ENCODE measurements at regions not wholly inside any gene's neighbourhood (a gene's known extent, or its start where the extent isn't known, plus 50 kb on each side); places are given as distances from the start of the nearest gene placed in this dataset.

- H3K9me3 Mint-ChIP-seq (ENCODE audit: unreplicated experiment), result peaks cover 8% of the 10 kb centered on the region
- Histone ChIP-seq H3K27me3 (ENCODE audit: insufficient read depth, low read length) (peaks cover 70% of the 10 kb centered on the region), H3K4me3 (ENCODE audit: insufficient read depth, low read depth, low read length) (no peak overlapping the region), H3K4me1 (ENCODE audit: insufficient read depth, low read length) (no peaks in the 10 kb centered on the region), H4K20me1 (ENCODE audit: insufficient read depth, low read length) (no peaks in the 10 kb centered on the region), H3K79me2 (ENCODE audit: insufficient read depth, low read length) (no peaks in the 10 kb centered on the region), H3K4me2 (ENCODE audit: low read length) (no peak overlapping the region), H3K27ac (ENCODE audit: low read depth, low read length) (no peak overlapping the region), H3K9ac (ENCODE audit: low read length) (no peak overlapping the region), H3K36me3 (ENCODE audit: insufficient read depth, low read length) (no peaks in the 10 kb centered on the region), H3K9me3 (ENCODE audit: insufficient read depth, low read depth, low read length) (no peaks in the 10 kb centered on the region), H2AFZ (ENCODE audit: low read depth, low read length) (no peak overlapping the region)
- no peak for FAIRE-seq
- no peak for DNase-seq (ENCODE audit: low read depth)
- TF ChIP-seq CTCF (IDR thresholded peaks at IDR 0.05; ENCODE audit: insufficient read depth, low read depth, low read length), result no peak
- TF ChIP-seq EZH2 (IDR thresholded peaks at IDR 0.05; ENCODE audit: insufficient read depth, low read length), result no peak
- no peaks in the 10 kb centered on the region for H3K36me3 Mint-ChIP-seq (ENCODE audit: low read depth, unreplicated experiment)
- no peaks in the 10 kb centered on the region for H3K4me1 Mint-ChIP-seq (ENCODE audit: low read depth, unreplicated experiment)
- no peak overlapping the region for H3K27ac Mint-ChIP-seq (ENCODE audit: unreplicated experiment)
- peaks cover 61% of the 10 kb centered on the region for H3K27me3 Mint-ChIP-seq (ENCODE audit: low read depth, unreplicated experiment)
- H3K4me3 Mint-ChIP-seq (ENCODE audit: unreplicated experiment), result no peak overlapping the region
Observed at GRCh38 chr3:184489268-184489841, 72.2 kb upstream of the EPHB3 start.

GRCh38 chr3:184491011-184491576 lies 70.5 kb upstream of the EPHB3 start:
- peaks cover 63% of the 10 kb centered on the region for H3K27me3 ChIP-seq (ENCODE audit: insufficient read depth, low read length)
- H3K4me1 ChIP-seq (ENCODE audit: insufficient read depth, low read length), result no peaks in the 10 kb centered on the region
- no peak for FAIRE-seq

More at GRCh38 chr3:184491011-184491576, 70.5 kb upstream of the EPHB3 start:
- H3K27ac Mint-ChIP-seq (ENCODE audit: unreplicated experiment), result no peak overlapping the region
- Histone ChIP-seq H3K9me3 (ENCODE audit: insufficient read depth, low read depth, low read length) (no peaks in the 10 kb centered on the region), H3K4me3 (ENCODE audit: insufficient read depth, low read depth, low read length) (no peak overlapping the region), H3K27ac (ENCODE audit: low read depth, low read length) (no peak overlapping the region), H2AFZ (ENCODE audit: low read depth, low read length) (no peak overlapping the region), H4K20me1 (ENCODE audit: insufficient read depth, low read length) (no peaks in the 10 kb centered on the region), H3K9ac (ENCODE audit: low read length) (no peak overlapping the region), H3K4me2 (ENCODE audit: low read length) (peak overlapping the region; percentile 44), H3K79me2 (ENCODE audit: insufficient read depth, low read length) (no peaks in the 10 kb centered on the region), H3K36me3 (ENCODE audit: insufficient read depth, low read length) (no peaks in the 10 kb centered on the region)
- H3K4me1 Mint-ChIP-seq (ENCODE audit: low read depth, unreplicated experiment), result no peaks in the 10 kb centered on the region
- TF ChIP-seq EZH2 (IDR thresholded peaks at IDR 0.05; ENCODE audit: insufficient read depth, low read length) (peak; percentile 85), CTCF (IDR thresholded peaks at IDR 0.05; ENCODE audit: insufficient read depth, low read depth, low read length) (no peak)
- no peaks in the 10 kb centered on the region for H3K36me3 Mint-ChIP-seq (ENCODE audit: low read depth, unreplicated experiment)
- no peak for DNase-seq (ENCODE audit: low read depth)
- peaks cover 8% of the 10 kb centered on the region for H3K9me3 Mint-ChIP-seq (ENCODE audit: unreplicated experiment)
- H3K27me3 Mint-ChIP-seq (ENCODE audit: low read depth, unreplicated experiment), result peaks cover 59% of the 10 kb centered on the region
- no peak overlapping the region for H3K4me3 Mint-ChIP-seq (ENCODE audit: unreplicated experiment)
